Natural killer cell (primary cell): ENCODE measurements at regions not wholly inside any gene's neighbourhood (a gene's known extent, or its start where the extent isn't known, plus 50 kb on each side); places are given as distances from the start of the nearest gene placed in this dataset.

Source experiments
- ATAC-seq, 3 donors: fragments of 150-1000 bp in 2 of 3; fragments of 200-7000 bp in 1 of 3; cut with Tn5 transposase; 1 replicate in 1 of 3; 2 replicates in 2 of 3; pipeline ENCODE4 v1.10.0; 2021; ENCODE audit warnings: mild to moderate bottlenecking in 2 of 3, moderate library complexity in 2 of 3
- DNase-seq, 2 donors: peaks; one replicate each; pipeline versions ENCODE4 v3.0.0 to v3.0.0-alpha.2; 2013 to 2021; ENCODE audit warnings: mixed read lengths in 1 of 2
- H3K27ac ChIP-seq: one replicate; pipeline ENCODE4 v1.5.1; 2013; ENCODE audit warnings: mild to moderate bottlenecking, low read length
- H3K27me3 ChIP-seq: one replicate; pipeline ENCODE4 v1.6.1; 2013; ENCODE audit warnings: low read length; ENCODE audit not compliant: control insufficient read depth, insufficient read depth
- H3K36me3 ChIP-seq: one replicate; pipeline ENCODE4 v1.6.1; 2013; ENCODE audit warnings: low read length; ENCODE audit not compliant: control insufficient read depth, insufficient read depth
- H3K4me1 ChIP-seq: one replicate; pipeline ENCODE4 v1.6.1; 2013; ENCODE audit warnings: low read length; ENCODE audit not compliant: control insufficient read depth, insufficient read depth
- H3K4me3 ChIP-seq: one replicate; pipeline ENCODE4 v1.5.1; 2013; ENCODE audit warnings: low read length
- H3K9me3 ChIP-seq: one replicate; pipeline ENCODE4 v1.6.1; 2013; ENCODE audit warnings: low read length; ENCODE audit not compliant: control insufficient read depth, insufficient read depth
- H3K27ac Mint-ChIP-seq, 2 donors: one replicate each; pipeline ENCODE4 v1.8.0; 2022; ENCODE audit warnings: mild to moderate bottlenecking in 2 of 2, mixed read lengths in 2 of 2, moderate library complexity in 1 of 2
- H3K27me3 Mint-ChIP-seq, 2 donors: one replicate each; pipeline ENCODE4 v1.8.0; 2022; ENCODE audit warnings: low read depth in 2 of 2, mixed read lengths in 2 of 2
- H3K36me3 Mint-ChIP-seq: one replicate; pipeline ENCODE4 v1.8.0; 2022; ENCODE audit warnings: mixed read lengths
- H3K4me1 Mint-ChIP-seq, 2 donors: one replicate each; pipeline ENCODE4 v1.8.0; 2022; ENCODE audit warnings: mixed read lengths in 2 of 2
- H3K4me3 Mint-ChIP-seq: one replicate; pipeline ENCODE4 v1.8.0; 2022; ENCODE audit warnings: mild to moderate bottlenecking, moderate library complexity, mixed read lengths
- H3K9me3 Mint-ChIP-seq, 2 donors: one replicate each; pipeline ENCODE4 v1.8.0; 2022; ENCODE audit warnings: mixed read lengths in 2 of 2
- CTCF ChIP-seq: fragments of 200-600 bp; IDR thresholded peaks from one replicate; pipeline ENCODE4 v1.8.0; 2022; ENCODE audit warnings: antibody characterized with exemption
- WGBS: methylation state at CpG from one replicate; pipeline ENCODE4 v1.1.7; 2013; ENCODE audit warnings: missing lambda C conversion rate; ENCODE audit not compliant: insufficient coverage; 5-methylcytosine and 5-hydroxymethylcytosine counted together
- intact Hi-C: fragments of 100-400 bp; cut with micrococcal nuclease; formaldehyde crosslinking; loops from one replicate; pipeline ENCODE4 v1.14.2; 2022

GRCh38 chr18:28350821-28351220 is 173.9 kb upstream of the CDH2 start:
- Mint-ChIP-seq H3K4me3 (no peak overlapping the region), H3K9me3 (peaks cover 0 to 6% of the 10 kb centered on the region in 2 donors), H3K27ac (no peak overlapping the region), H3K27me3 (no peaks in the 10 kb centered on the region), H3K4me1 (no peaks in the 10 kb centered on the region), H3K36me3 (peaks cover 12% of the 10 kb centered on the region)
- WGBS = 89% methylated on average over 7 of the region's 7 CpGs
- Histone ChIP-seq H3K4me1 (no peaks in the 10 kb centered on the region), H3K27me3 (no peaks in the 10 kb centered on the region), H3K36me3 (no peaks in the 10 kb centered on the region), H3K9me3 (no peaks in the 10 kb centered on the region), H3K4me3 (no peak overlapping the region), H3K27ac (no peak overlapping the region)
- DNase-seq (no peak), ATAC-seq (no peak)
- TF ChIP-seq CTCF = no peak
- intact Hi-C loops = no loop called here

- no peaks in the 10 kb centered on the region for H3K36me3 Mint-ChIP-seq
Measured at GRCh38 chr18:28342231-28342630, 165.3 kb upstream of the CDH2 start.

GRCh38 chr18:28338316-28338715 is 161.4 kb upstream of the CDH2 start:
- intact Hi-C loops = no loop called here
- no peak overlapping the region for H3K27ac Mint-ChIP-seq
- DNase-seq (no peak), ATAC-seq (no peak)
- no peak for TF ChIP-seq CTCF
- H3K27me3 Mint-ChIP-seq = no peaks in the 10 kb centered on the region
- Histone ChIP-seq H3K27ac (no peak overlapping the region), H3K36me3 (no peaks in the 10 kb centered on the region), H3K4me3 (no peak overlapping the region), H3K27me3 (no peaks in the 10 kb centered on the region), H3K9me3 (no peaks in the 10 kb centered on the region), H3K4me1 (no peaks in the 10 kb centered on the region)
- 100% methylated on average over 1 of the region's 1 CpG for WGBS
- H3K4me1 Mint-ChIP-seq = no peaks in the 10 kb centered on the region
- no peak overlapping the region for H3K4me3 Mint-ChIP-seq
- H3K36me3 Mint-ChIP-seq = no peaks in the 10 kb centered on the region
- peaks cover 10% of the 10 kb centered on the region in 2 donors for H3K9me3 Mint-ChIP-seq

More at GRCh38 chr18:28342231-28342630, 165.3 kb upstream of the CDH2 start:
- intact Hi-C loops = no loop called here
- Mint-ChIP-seq H3K4me3 (no peak overlapping the region), H3K27me3 (no peaks in the 10 kb centered on the region), H3K27ac (no peak overlapping the region), H3K4me1 (no peaks in the 10 kb centered on the region), H3K9me3 (peaks cover 6 to 8% of the 10 kb centered on the region in 2 donors)
- no peaks in the 10 kb centered on the region for H3K36me3 ChIP-seq
- ATAC-seq (no peak), DNase-seq (no peak)
- no peak overlapping the region for H3K4me3 ChIP-seq
- no peaks in the 10 kb centered on the region for H3K27me3 ChIP-seq
- no peak for TF ChIP-seq CTCF
- no peaks in the 10 kb centered on the region for H3K4me1 ChIP-seq
- no CpG with 5 or more reads among the region's 1 CpG for WGBS
- H3K9me3 ChIP-seq = no peaks in the 10 kb centered on the region
- H3K27ac ChIP-seq = no peak overlapping the region

GRCh38 chr18:28334516-28334915 is 157.6 kb upstream of the CDH2 start:
- ATAC-seq (no peak), DNase-seq (no peak)
- Histone ChIP-seq H3K4me1 (no peaks in the 10 kb centered on the region), H3K27me3 (no peaks in the 10 kb centered on the region), H3K4me3 (no peak overlapping the region), H3K27ac (no peak overlapping the region), H3K36me3 (no peaks in the 10 kb centered on the region), H3K9me3 (no peaks in the 10 kb centered on the region)
- Mint-ChIP-seq H3K27ac (no peak overlapping the region), H3K27me3 (no peaks in the 10 kb centered on the region), H3K9me3 (peaks cover 9 to 13% of the 10 kb centered on the region in 2 donors), H3K4me1 (no peaks in the 10 kb centered on the region), H3K4me3 (no peak overlapping the region), H3K36me3 (no peaks in the 10 kb centered on the region)
- intact Hi-C loops = no loop called here
- no peak for TF ChIP-seq CTCF
- WGBS = 44% methylated on average over 1 of the region's 1 CpG
